ENCODE measurements at regions not wholly inside any gene's neighbourhood (a gene's known extent, or its start where the extent isn't known, plus 50 kb on each side); places are given as distances from the start of the nearest gene placed in this dataset.
A peak's percentile ranks its signal among the peaks of the same experiment; 100 is the strongest.

DNA sequence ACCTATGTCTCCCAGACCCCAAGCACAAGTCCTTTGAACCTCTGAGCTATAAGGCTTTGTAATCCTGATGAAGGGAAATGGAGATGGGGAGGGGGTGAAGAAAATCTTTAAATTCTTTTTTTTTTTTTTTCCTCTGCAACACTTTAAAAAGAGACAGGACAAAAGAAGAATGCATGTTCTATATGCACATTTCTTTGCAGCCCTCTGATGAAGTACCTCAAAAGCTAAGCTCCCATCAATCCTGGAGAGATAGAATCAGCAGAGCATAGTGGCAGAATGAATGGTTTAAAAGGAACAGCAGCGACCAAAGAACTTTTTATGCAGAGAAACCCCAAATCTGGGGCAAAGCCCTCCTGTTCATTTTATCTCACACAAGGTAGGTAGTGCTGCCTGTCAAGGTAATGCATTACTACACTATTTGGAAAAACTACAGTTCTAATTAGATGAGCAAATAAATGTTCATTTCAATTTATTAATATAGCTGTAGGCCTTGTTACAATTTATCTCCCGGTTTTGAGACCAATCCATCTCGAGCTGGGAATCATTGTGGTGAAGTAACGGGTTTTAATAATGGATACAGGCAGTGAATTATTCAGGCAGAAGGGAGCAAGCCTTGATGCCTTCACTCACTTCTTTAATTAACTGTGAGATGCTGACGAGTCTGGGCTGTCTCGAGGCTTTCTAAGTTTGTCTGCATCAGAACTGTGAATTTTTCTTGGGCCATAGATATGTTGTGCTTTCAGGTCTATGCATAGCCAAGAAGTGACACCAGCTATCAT lies 173.5 kb upstream of the ZNF608 start:
- H3K27ac Mint-ChIP-seq: no peak overlapping the region
- no peaks in the 10 kb centered on the region for H3K36me3 Mint-ChIP-seq (ENCODE audit: low read depth)

GRCh38 chr5:124920909-124921666 lies 174.6 kb upstream of the ZNF608 start:
- ATAC-seq: no peak
- Mint-ChIP-seq H3K4me3 (no peak overlapping the region), H3K4me1 (no peaks in the 10 kb centered on the region)

More for the DNA sequence above, 173.5 kb upstream of the ZNF608 start:
- no peak overlapping the region for H3K4me3 Mint-ChIP-seq
- H3K9me3 ChIP-seq (ENCODE audit: control insufficient read depth, low read length, poor library complexity, severe bottlenecking): no peaks in the 10 kb centered on the region
- no peaks in the 10 kb centered on the region for H3K27me3 Mint-ChIP-seq
- DNase-seq (no peak), ATAC-seq (no peak)
- no peaks in the 10 kb centered on the region for H3K4me1 Mint-ChIP-seq

GRCh38 chr5:124921694-124922093 lies 175.3 kb upstream of the ZNF608 start:
- Mint-ChIP-seq H3K4me3 (no peak overlapping the region), H3K27me3 (no peaks in the 10 kb centered on the region), H3K27ac (no peak overlapping the region), H3K36me3 (ENCODE audit: low read depth) (no peaks in the 10 kb centered on the region), H3K4me1 (no peaks in the 10 kb centered on the region)
- ATAC-seq (no peak), DNase-seq (no peak)
- no peaks in the 10 kb centered on the region for H3K9me3 ChIP-seq (ENCODE audit: control insufficient read depth, low read length, poor library complexity, severe bottlenecking)

More at GRCh38 chr5:124920909-124921666, 174.6 kb upstream of the ZNF608 start:
- H3K9me3 ChIP-seq (ENCODE audit: control insufficient read depth, low read length, poor library complexity, severe bottlenecking): no peaks in the 10 kb centered on the region
- no peaks in the 10 kb centered on the region for H3K36me3 Mint-ChIP-seq (ENCODE audit: low read depth)
- no peak for DNase-seq
- no peak overlapping the region for H3K27ac Mint-ChIP-seq
- H3K27me3 Mint-ChIP-seq: no peaks in the 10 kb centered on the region

GRCh38 chr5:124922255-124922975 lies 176.0 kb upstream of the ZNF608 start:
- H3K27me3 Mint-ChIP-seq: no peaks in the 10 kb centered on the region
- DNase-seq: no peak
- H3K9me3 ChIP-seq (ENCODE audit: control insufficient read depth, low read length, poor library complexity, severe bottlenecking): no peaks in the 10 kb centered on the region
- no peak overlapping the region for H3K4me3 Mint-ChIP-seq
- no peak for ATAC-seq
- H3K27ac Mint-ChIP-seq: no peak overlapping the region
- no peaks in the 10 kb centered on the region for H3K4me1 Mint-ChIP-seq
- H3K36me3 Mint-ChIP-seq (ENCODE audit: low read depth): no peaks in the 10 kb centered on the region

- Mint-ChIP-seq H3K27ac (no peak overlapping the region), H3K4me3 (no peak overlapping the region), H3K27me3 (no peaks in the 10 kb centered on the region), H3K4me1 (no peaks in the 10 kb centered on the region), H3K36me3 (ENCODE audit: low read depth) (no peaks in the 10 kb centered on the region)
- no peaks in the 10 kb centered on the region for H3K9me3 ChIP-seq (ENCODE audit: control insufficient read depth, low read length, poor library complexity, severe bottlenecking)
- ATAC-seq (no peak), DNase-seq (no peak)
These were observed 176.7 kb upstream of the ZNF608 start for GRCh38 chr5:124923131-124923530.

GRCh38 chr5:124924729-124925128 lies 178.3 kb upstream of the ZNF608 start:
- no peaks in the 10 kb centered on the region for H3K4me1 Mint-ChIP-seq
- H3K9me3 ChIP-seq (ENCODE audit: control insufficient read depth, low read length, poor library complexity, severe bottlenecking): no peaks in the 10 kb centered on the region
- H3K27ac Mint-ChIP-seq: no peak overlapping the region
- DNase-seq (no peak), ATAC-seq (no peak)
- H3K4me3 Mint-ChIP-seq: no peak overlapping the region
- H3K36me3 Mint-ChIP-seq (ENCODE audit: low read depth): no peaks in the 10 kb centered on the region
- H3K27me3 Mint-ChIP-seq: no peaks in the 10 kb centered on the region

- Mint-ChIP-seq H3K4me1 (no peaks in the 10 kb centered on the region), H3K4me3 (no peak overlapping the region), H3K27me3 (no peaks in the 10 kb centered on the region), H3K36me3 (ENCODE audit: low read depth) (no peaks in the 10 kb centered on the region), H3K27ac (no peak overlapping the region)
- ATAC-seq (no peak), DNase-seq (no peak)
- H3K9me3 ChIP-seq (ENCODE audit: control insufficient read depth, low read length, poor library complexity, severe bottlenecking): no peaks in the 10 kb centered on the region
These were observed 181.3 kb upstream of the ZNF608 start for GRCh38 chr5:124927735-124928134.

- Mint-ChIP-seq H3K27ac (no peak overlapping the region), H3K4me3 (no peak overlapping the region), H3K27me3 (no peaks in the 10 kb centered on the region), H3K4me1 (no peaks in the 10 kb centered on the region), H3K36me3 (ENCODE audit: low read depth) (no peaks in the 10 kb centered on the region)
- no peak for ATAC-seq
- no peak for DNase-seq
- H3K9me3 ChIP-seq (ENCODE audit: control insufficient read depth, low read length, poor library complexity, severe bottlenecking): no peaks in the 10 kb centered on the region
These were observed 182.6 kb upstream of the ZNF608 start for GRCh38 chr5:124929000-124929399.

DNA sequence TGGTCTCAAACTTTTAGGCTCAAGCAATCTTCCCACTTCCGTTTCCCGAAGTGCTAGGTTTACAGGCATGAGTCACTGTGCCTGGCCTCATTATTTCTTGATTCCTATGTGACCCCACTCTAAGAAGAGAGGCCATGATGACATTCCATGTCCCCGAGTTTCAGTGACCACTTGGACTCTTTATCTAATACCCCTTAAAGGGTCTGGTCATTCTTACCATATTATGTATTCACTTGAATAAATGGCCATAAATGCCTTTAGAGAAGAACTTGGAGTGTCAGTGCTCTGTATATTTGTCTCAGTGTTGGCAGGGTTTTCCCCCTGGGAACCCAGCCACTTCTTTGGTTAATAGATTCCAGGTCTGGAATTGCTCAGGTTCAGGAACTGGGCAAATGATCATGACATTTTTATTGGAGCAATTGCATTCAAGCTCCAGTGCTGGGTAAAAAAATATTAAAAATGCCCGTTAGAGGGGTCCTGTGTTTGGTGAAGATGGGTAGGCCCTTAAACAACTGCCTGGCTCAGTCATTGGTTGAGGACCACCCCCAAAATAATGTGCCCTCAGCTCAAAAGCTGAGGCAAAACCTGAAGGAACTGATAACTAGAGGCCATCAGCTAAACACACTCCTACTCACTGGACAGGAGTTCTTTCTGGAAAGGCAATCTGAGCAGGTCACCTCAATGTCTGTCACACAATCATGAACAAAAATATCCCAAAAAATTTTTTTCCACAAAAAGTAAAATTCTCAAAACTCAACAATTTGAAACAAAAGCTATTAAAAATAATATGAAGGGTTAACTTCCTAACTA lies 186.6 kb upstream of the ZNF608 start:
- DNase-seq (no peak), ATAC-seq (no peak)
- no peaks in the 10 kb centered on the region for H3K36me3 Mint-ChIP-seq (ENCODE audit: low read depth)
- no peak overlapping the region for H3K4me3 Mint-ChIP-seq
- H3K9me3 ChIP-seq (ENCODE audit: control insufficient read depth, low read length, poor library complexity, severe bottlenecking): no peaks in the 10 kb centered on the region
- H3K27me3 Mint-ChIP-seq: no peaks in the 10 kb centered on the region
- no peaks in the 10 kb centered on the region for H3K4me1 Mint-ChIP-seq
- H3K27ac Mint-ChIP-seq: no peak overlapping the region

DNA sequence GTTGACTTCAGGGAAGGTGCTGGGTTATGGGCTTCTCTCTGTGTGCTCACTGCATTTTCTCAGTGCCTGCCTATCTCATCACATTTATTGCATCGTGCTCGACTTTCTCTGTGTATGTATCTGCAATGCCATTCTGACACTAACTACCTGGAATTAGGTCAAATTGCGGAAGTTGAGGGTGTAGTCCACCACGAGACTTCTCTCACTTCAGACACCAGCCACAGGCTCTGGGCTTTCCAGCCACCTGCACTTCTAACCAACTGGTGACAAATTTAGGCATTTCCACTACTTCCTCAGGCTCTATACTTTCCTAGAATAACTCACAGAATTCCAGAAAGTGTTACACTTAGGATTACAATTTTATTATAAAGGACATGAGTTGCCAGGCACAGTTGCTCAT lies 188.6 kb upstream of the ZNF608 start:
- no peaks in the 10 kb centered on the region for H3K9me3 ChIP-seq (ENCODE audit: control insufficient read depth, low read length, poor library complexity, severe bottlenecking)
- H3K27ac Mint-ChIP-seq: no peak overlapping the region
- no peaks in the 10 kb centered on the region for H3K27me3 Mint-ChIP-seq
- no peaks in the 10 kb centered on the region for H3K4me1 Mint-ChIP-seq
- H3K4me3 Mint-ChIP-seq: no peak overlapping the region
- no peaks in the 10 kb centered on the region for H3K36me3 Mint-ChIP-seq (ENCODE audit: low read depth)
- DNase-seq: no peak
- peak; percentile 54 for ATAC-seq

GRCh38 chr5:124936626-124936933 lies 190.1 kb upstream of the ZNF608 start:
- H3K9me3 ChIP-seq (ENCODE audit: control insufficient read depth, low read length, poor library complexity, severe bottlenecking): no peaks in the 10 kb centered on the region
- Mint-ChIP-seq H3K27me3 (no peaks in the 10 kb centered on the region), H3K4me3 (no peak overlapping the region), H3K27ac (no peak overlapping the region), H3K4me1 (no peaks in the 10 kb centered on the region), H3K36me3 (ENCODE audit: low read depth) (no peaks in the 10 kb centered on the region)
- ATAC-seq (no peak), DNase-seq (no peak)

GRCh38 chr5:124941051-124942049 lies 194.9 kb upstream of the ZNF608 start:
- ATAC-seq (no peak), DNase-seq (no peak)
- no peaks in the 10 kb centered on the region for H3K27me3 Mint-ChIP-seq
- H3K27ac Mint-ChIP-seq: no peak overlapping the region
- no peaks in the 10 kb centered on the region for H3K9me3 ChIP-seq (ENCODE audit: control insufficient read depth, low read length, poor library complexity, severe bottlenecking)
- H3K4me1 Mint-ChIP-seq: no peaks in the 10 kb centered on the region
- no peak overlapping the region for H3K4me3 Mint-ChIP-seq
- H3K36me3 Mint-ChIP-seq (ENCODE audit: low read depth): no peaks in the 10 kb centered on the region
